Spleen (tissue), 11 donors: ENCODE measurements at regions not wholly inside any gene's neighbourhood (a gene's known extent, or its start where the extent isn't known, plus 50 kb on each side); places are given as distances from the start of the nearest gene placed in this dataset.

Source experiments
- DNase-seq: peaks from one replicate; pipeline ENCODE4 v3.0.0-alpha.2; 2020
- H3K27ac ChIP-seq, 8 donors: fragments of 200-600 bp; sonication (generic) in 7 of 8; 1 replicate in 4 of 8; 2 replicates in 4 of 8; pipeline versions ENCODE4 v1.5.0 to v1.8.0; 2016 to 2021; ENCODE audit warnings: inconsistent platforms in 4 of 8, mild to moderate bottlenecking in 4 of 8, moderate library complexity in 1 of 8
- H3K27me3 ChIP-seq, 7 donors: fragments of 200-600 bp; sonication (generic) in 6 of 7; replicated peaks in 1 of 7; 1 replicate in 4 of 7; 2 replicates in 3 of 7; pipeline versions ENCODE4 v1.5.0 to v1.8.0; 2016 to 2021; ENCODE audit warnings: inconsistent platforms in 3 of 7, mild to moderate bottlenecking in 1 of 7
- H3K36me3 ChIP-seq, 6 donors: fragments of 200-600 bp; sonication (generic) in 5 of 6; 1 replicate in 4 of 6; 2 replicates in 2 of 6; pipeline versions ENCODE4 v1.5.0 to v1.8.0; 2016 to 2021; ENCODE audit warnings: inconsistent platforms in 2 of 6
- H3K4me1 ChIP-seq, 6 donors: fragments of 200-600 bp; sonication (generic) in 5 of 6; 1 replicate in 3 of 6; 2 replicates in 3 of 6; pipeline versions ENCODE4 v1.5.0 to v1.8.0; 2016 to 2021; ENCODE audit warnings: inconsistent platforms in 3 of 6
- H3K4me3 ChIP-seq, 8 donors: fragments of 200-600 bp; sonication (generic) in 7 of 8; 1 replicate in 4 of 8; 2 replicates in 4 of 8; pipeline versions ENCODE4 v1.5.0 to v1.8.0; 2016 to 2021; ENCODE audit warnings: inconsistent platforms in 4 of 8, mild to moderate bottlenecking in 4 of 8, moderate library complexity in 2 of 8
- H3K9me3 ChIP-seq, 8 donors: fragments of 200-600 bp; sonication (generic) in 7 of 8; 1 replicate in 4 of 8; 2 replicates in 4 of 8; pipeline versions ENCODE4 v1.5.0 to v1.8.0; 2016 to 2021; ENCODE audit warnings: inconsistent platforms in 4 of 8
- CTCF ChIP-seq, 11 experiments: fragments of 200-600 bp in 7 of 11; fragments of 450-650 bp in 4 of 11; sonication (generic) in 4 of 11; IDR thresholded peaks in 8 of 11; conservative IDR thresholded peaks in 3 of 11; 1 replicate in 7 of 11; 2 replicates in 4 of 11; pipeline versions ENCODE4 v1.4.0 to v1.8.0; 2016 to 2021; ENCODE audit warnings: antibody characterized with exemption in 11 of 11, inconsistent platforms in 4 of 11, mild to moderate bottlenecking in 1 of 11
- POLR2A ChIP-seq, 3 donors: fragments of 450-650 bp; IDR thresholded peaks; one replicate each; pipeline ENCODE4 v1.5.1; 2017; ENCODE audit warnings: antibody characterized with exemption in 3 of 3, mild to moderate bottlenecking in 1 of 3
- POLR2AphosphoS5 ChIP-seq, 3 donors: sonication (generic); formaldehyde crosslinking; IDR thresholded peaks; one replicate each; pipeline ENCODE4 v1.5.1; 2017; ENCODE audit warnings: antibody characterized with exemption in 3 of 3
- WGBS, 5 donors: extraction: QIAGEN DNeasy Blood & Tissue Kit in 3 of 5; methylation state at CpG; one replicate each; pipeline versions ENCODE4 v1.1.5 to v1.1.7; 2013 to 2018; 5-methylcytosine and 5-hydroxymethylcytosine counted together
- intact Hi-C: fragments of 100-400 bp; cut with DNase I; formaldehyde crosslinking; loops from one replicate; pipeline ENCODE4 v1.15.0; 2023; ENCODE audit warnings: low total_unique reads
- donor health status: healthy with polysubstance abuse.
- donor health status: DM: no; HTN: no; CAD: no; lungs with moderate emphysema.
- donor health status: DM: no; HTN: no; CAD: no.
- donor health status: Bipolar disorder and iron deficiency.
- donor health status: healthy.
- donor health status: DM: no; HTN: no; CAD: no.
- donor health status: DM: yes; HTN: yes; CAD: no.

DNA sequence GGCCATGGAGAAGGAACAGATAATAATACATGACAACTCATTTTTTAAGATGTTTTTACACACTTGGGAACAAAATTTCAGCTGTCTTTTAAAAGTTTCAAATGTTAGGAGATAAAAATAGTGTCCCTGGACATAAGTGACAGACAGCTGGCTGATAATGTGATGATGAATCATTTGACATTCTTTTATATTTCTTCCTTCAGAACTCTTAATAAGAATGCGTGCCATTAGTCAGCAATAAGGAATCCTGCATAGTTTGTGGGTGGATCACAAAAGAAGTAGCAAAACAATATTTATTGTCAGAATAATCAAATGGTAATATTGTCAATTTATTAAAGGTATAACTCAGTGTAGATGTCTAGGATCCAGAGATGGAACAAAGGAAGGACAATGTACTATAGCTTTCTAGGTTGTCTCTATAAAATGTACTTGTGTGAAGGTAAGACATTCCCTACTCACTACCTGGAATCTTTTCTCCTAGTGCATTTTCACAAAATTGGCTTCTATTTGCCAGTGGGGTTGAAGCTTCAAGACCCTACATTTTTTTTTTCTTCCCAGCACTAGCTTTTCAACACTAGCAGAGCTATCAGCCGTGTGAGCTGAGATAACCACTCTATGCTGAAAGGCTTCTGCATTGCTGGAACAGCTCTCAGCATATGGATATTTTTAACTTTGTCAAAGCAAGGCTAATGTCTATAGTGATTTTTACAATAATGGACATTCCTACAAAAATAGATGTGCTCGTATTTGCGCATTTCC is 175.6 kb upstream of the SLITRK6 start:
- H3K36me3 ChIP-seq: no peaks in the 10 kb centered on the region
- 82 to 85% (median 84%) methylated on average over 4 of the region's 4 CpGs for WGBS, 5 donors
- no peak overlapping the region for H3K27ac ChIP-seq
- peaks cover 0 to 3% (median 0%) of the 10 kb centered on the region in 8 donors for H3K9me3 ChIP-seq
- H3K27me3 ChIP-seq: no peaks in the 10 kb centered on the region
- DNase-seq: no peak
- no peak overlapping the region for H3K4me3 ChIP-seq
- H3K4me1 ChIP-seq: no peaks in the 10 kb centered on the region
- intact Hi-C loops: no loop called here
- TF ChIP-seq POLR2AphosphoS5 (IDR thresholded peaks at IDR 0.05): no peak
- TF ChIP-seq CTCF (IDR thresholded peaks at IDR 0.05 in 8 of 11, conservative IDR thresholded peaks at IDR 0.05 in 3 of 11): no peak
- TF ChIP-seq POLR2A (IDR thresholded peaks at IDR 0.05): no peak

- H3K9me3 ChIP-seq: peaks cover 0 to 13% (median 0%) of the 10 kb centered on the region in 8 donors
- intact Hi-C loops: no loop called here
- no peaks in the 10 kb centered on the region for H3K27me3 ChIP-seq
- H3K27ac ChIP-seq: no peak overlapping the region
- no peak overlapping the region for H3K4me3 ChIP-seq
- TF ChIP-seq POLR2A (IDR thresholded peaks at IDR 0.05) (no peak), POLR2AphosphoS5 (IDR thresholded peaks at IDR 0.05) (no peak), CTCF (IDR thresholded peaks at IDR 0.05 in 8 of 11, conservative IDR thresholded peaks at IDR 0.05 in 3 of 11) (no peak)
- no peak for DNase-seq
- H3K36me3 ChIP-seq: no peaks in the 10 kb centered on the region
- no peaks in the 10 kb centered on the region for H3K4me1 ChIP-seq
Measured at GRCh38 chr13:85970727-85971126, 171.5 kb upstream of the SLITRK6 start.

DNA sequence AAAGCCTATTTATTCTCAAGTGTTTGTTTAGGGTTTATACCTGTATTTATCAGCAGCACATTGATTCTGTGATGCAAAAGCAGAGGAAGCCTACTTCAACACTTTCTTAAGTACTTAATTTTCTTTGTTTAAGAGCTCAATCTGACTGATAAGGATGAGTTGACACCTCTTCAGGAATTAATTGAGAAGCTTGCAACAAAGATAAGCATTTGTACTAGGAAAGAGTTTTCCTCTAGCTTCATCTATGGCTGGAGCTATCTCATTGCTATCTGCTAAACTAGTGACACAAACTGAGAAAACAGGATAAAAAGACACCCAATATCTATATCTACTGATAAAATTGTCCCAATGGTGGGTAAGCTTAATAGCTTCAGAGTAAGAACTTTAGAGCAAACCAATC is 170.1 kb upstream of the SLITRK6 start:
- H3K9me3 ChIP-seq: peaks cover 0 to 21% (median 0%) of the 10 kb centered on the region in 8 donors
- TF ChIP-seq CTCF (IDR thresholded peaks at IDR 0.05 in 8 of 11, conservative IDR thresholded peaks at IDR 0.05 in 3 of 11) (no peak), POLR2A (IDR thresholded peaks at IDR 0.05) (no peak), POLR2AphosphoS5 (IDR thresholded peaks at IDR 0.05) (no peak)
- DNase-seq: no peak
- H3K4me3 ChIP-seq: no peak overlapping the region
- H3K36me3 ChIP-seq: no peaks in the 10 kb centered on the region
- no peak overlapping the region for H3K27ac ChIP-seq
- H3K4me1 ChIP-seq: no peaks in the 10 kb centered on the region
- intact Hi-C loops: no loop called here
- no peaks in the 10 kb centered on the region for H3K27me3 ChIP-seq

DNA sequence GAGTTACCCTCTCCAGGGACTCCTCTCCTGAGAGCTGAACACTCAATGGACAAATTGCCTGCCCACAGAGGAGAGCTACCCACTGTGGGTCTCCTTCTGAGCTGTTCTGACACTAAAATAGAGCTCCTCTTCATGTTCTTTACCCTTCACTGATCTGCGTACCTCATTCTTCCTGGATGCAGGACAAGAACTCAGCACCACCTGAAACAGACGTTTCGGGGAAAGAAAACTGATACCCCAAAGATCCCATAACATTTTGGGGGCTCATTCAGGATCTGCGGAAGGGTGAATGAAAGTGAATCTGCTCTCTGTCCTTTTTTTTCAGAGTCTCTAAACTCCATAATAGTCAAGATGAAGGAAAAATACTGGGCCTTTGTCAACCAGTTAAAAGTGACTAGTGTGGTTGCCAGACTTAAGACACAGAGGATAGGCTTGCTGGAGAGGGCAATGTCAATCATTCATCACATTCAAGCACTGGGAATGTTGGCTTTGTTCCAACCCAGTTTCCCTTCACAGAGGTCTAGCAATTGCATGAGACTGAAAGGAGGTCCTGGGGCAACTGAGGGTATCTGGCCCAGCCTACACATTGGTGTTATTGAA is 136.7 kb upstream of the SLITRK6 start:
- H3K4me1 ChIP-seq: no peaks in the 10 kb centered on the region
- no peak overlapping the region for H3K4me3 ChIP-seq
- TF ChIP-seq CTCF (IDR thresholded peaks at IDR 0.05 in 8 of 11, conservative IDR thresholded peaks at IDR 0.05 in 3 of 11) (no peak), POLR2AphosphoS5 (IDR thresholded peaks at IDR 0.05) (no peak), POLR2A (IDR thresholded peaks at IDR 0.05) (no peak)
- H3K27me3 ChIP-seq: no peaks in the 10 kb centered on the region
- WGBS, 5 donors: 71 to 96% (median 84%) methylated on average over 4 of the region's 4 CpGs
- no peak overlapping the region for H3K27ac ChIP-seq
- intact Hi-C loops: no loop called here
- DNase-seq: no peak
- no peaks in the 10 kb centered on the region for H3K36me3 ChIP-seq
- H3K9me3 ChIP-seq: peaks cover 3 to 75% (median 60%) of the 10 kb centered on the region in 8 donors
